Activated CD4-positive, alpha-beta T cell treated with anti-CD3 and anti-CD28 coated beads, Interleukin-2, amount 10 ng/mL, durations not matched to agents 7 days and 5 days (primary cell): ENCODE measurements at regions not wholly inside any gene's neighbourhood (a gene's known extent, or its start where the extent isn't known, plus 50 kb on each side); places are given as distances from the start of the nearest gene placed in this dataset.

ENCODE experiments used
- CTCF ChIA-PET: fragments of 350-600 bp; sonication (Branson Sonifier 250); formaldehyde crosslinking; loops from one replicate; lab custom pipeline; 2021; ENCODE audit warnings: antibody characterized with exemption; lab: Charles Lee
- POLR2A ChIA-PET: fragments of 350-600 bp; sonication (Branson Sonifier 250); formaldehyde crosslinking; loops from one replicate; lab custom pipeline; 2021; ENCODE audit warnings: antibody characterized with exemption; lab: Charles Lee
- DNase-seq: peaks from one replicate; pipeline ENCODE4 v3.0.0-alpha.2; 2020
- H3K27ac Mint-ChIP-seq: one replicate; pipeline ENCODE4 v1.8.0; 2021; ENCODE audit warnings: mild to moderate bottlenecking, moderate library complexity, mixed read lengths
- H3K27me3 Mint-ChIP-seq: one replicate; pipeline ENCODE4 v1.8.0; 2021; ENCODE audit warnings: mixed read lengths
- H3K36me3 Mint-ChIP-seq: one replicate; pipeline ENCODE4 v1.8.0; 2021; ENCODE audit warnings: low read depth, mixed read lengths
- H3K4me1 Mint-ChIP-seq: one replicate; pipeline ENCODE4 v1.8.0; 2021; ENCODE audit warnings: mixed read lengths
- H3K4me3 Mint-ChIP-seq: one replicate; pipeline ENCODE4 v1.8.0; 2021; ENCODE audit warnings: mild to moderate bottlenecking, moderate library complexity, mixed read lengths
- H3K9me3 Mint-ChIP-seq: one replicate; pipeline ENCODE4 v1.8.0; 2021; ENCODE audit warnings: mixed read lengths

GRCh38 chr7:47685712-47686376 lies 103.9 kb upstream of the TNS3 start:
- ChIA-PET CTCF (no interaction called here), POLR2A (no interaction called here)
- Mint-ChIP-seq H3K4me1 (no peaks in the 10 kb centered on the region), H3K27me3 (no peaks in the 10 kb centered on the region), H3K9me3 (no peaks in the 10 kb centered on the region), H3K27ac (no peak overlapping the region), H3K36me3 (no peaks in the 10 kb centered on the region), H3K4me3 (no peak overlapping the region)
- no peak for DNase-seq

- POLR2A ChIA-PET, result no interaction called here
- H3K9me3 Mint-ChIP-seq, result no peaks in the 10 kb centered on the region
- no peaks in the 10 kb centered on the region for H3K4me1 Mint-ChIP-seq
- H3K4me3 Mint-ChIP-seq, result no peak overlapping the region
- DNase-seq, result no peak
- CTCF ChIA-PET, result no interaction called here
- H3K27me3 Mint-ChIP-seq, result no peaks in the 10 kb centered on the region
- no peak overlapping the region for H3K27ac Mint-ChIP-seq
- H3K36me3 Mint-ChIP-seq, result no peaks in the 10 kb centered on the region
Observed at GRCh38 chr7:47685151-47685550, 103.2 kb upstream of the TNS3 start.

- ChIA-PET CTCF (no interaction called here), POLR2A (no interaction called here)
- H3K4me3 Mint-ChIP-seq, result no peak overlapping the region
- H3K27me3 Mint-ChIP-seq, result no peaks in the 10 kb centered on the region
- no peaks in the 10 kb centered on the region for H3K4me1 Mint-ChIP-seq
- H3K27ac Mint-ChIP-seq, result no peak overlapping the region
- H3K36me3 Mint-ChIP-seq, result no peaks in the 10 kb centered on the region
- no peak for DNase-seq
- H3K9me3 Mint-ChIP-seq, result no peaks in the 10 kb centered on the region
Observed at GRCh38 chr7:47684728-47685127, 102.8 kb upstream of the TNS3 start.

GRCh38 chr7:47683485-47683898 lies 101.6 kb upstream of the TNS3 start:
- Mint-ChIP-seq H3K4me1 (no peaks in the 10 kb centered on the region), H3K4me3 (no peak overlapping the region), H3K27me3 (no peaks in the 10 kb centered on the region), H3K36me3 (no peaks in the 10 kb centered on the region), H3K27ac (no peak overlapping the region), H3K9me3 (no peaks in the 10 kb centered on the region)
- no peak for DNase-seq
- ChIA-PET POLR2A (no interaction called here), CTCF (no interaction called here)

- Mint-ChIP-seq H3K9me3 (no peaks in the 10 kb centered on the region), H3K36me3 (no peaks in the 10 kb centered on the region), H3K4me1 (no peaks in the 10 kb centered on the region), H3K27me3 (no peaks in the 10 kb centered on the region), H3K4me3 (no peak overlapping the region), H3K27ac (no peak overlapping the region)
- ChIA-PET CTCF (no interaction called here), POLR2A (no interaction called here)
- no peak for DNase-seq
Observed at GRCh38 chr7:47682874-47683273, 101.0 kb upstream of the TNS3 start.

GRCh38 chr7:47681249-47681810 lies 99.4 kb upstream of the TNS3 start:
- no peaks in the 10 kb centered on the region for H3K4me1 Mint-ChIP-seq
- POLR2A ChIA-PET, result no interaction called here

GRCh38 chr7:47678641-47679380 lies 96.9 kb upstream of the TNS3 start:
- Mint-ChIP-seq H3K36me3 (no peaks in the 10 kb centered on the region), H3K9me3 (peaks cover 3% of the 10 kb centered on the region), H3K27me3 (no peaks in the 10 kb centered on the region), H3K4me1 (no peaks in the 10 kb centered on the region), H3K4me3 (no peak overlapping the region), H3K27ac (no peak overlapping the region)
- CTCF ChIA-PET, result no interaction called here
- POLR2A ChIA-PET, result no interaction called here
- no peak for DNase-seq

More at GRCh38 chr7:47681249-47681810, 99.4 kb upstream of the TNS3 start:
- no peaks in the 10 kb centered on the region for H3K36me3 Mint-ChIP-seq
- no peak for DNase-seq
- CTCF ChIA-PET, result no interaction called here
- no peak overlapping the region for H3K4me3 Mint-ChIP-seq
- H3K27me3 Mint-ChIP-seq, result no peaks in the 10 kb centered on the region
- H3K9me3 Mint-ChIP-seq, result peaks cover 3% of the 10 kb centered on the region
- no peak overlapping the region for H3K27ac Mint-ChIP-seq

GRCh38 chr7:47677664-47678063 lies 95.8 kb upstream of the TNS3 start:
- no peaks in the 10 kb centered on the region for H3K4me1 Mint-ChIP-seq
- H3K4me3 Mint-ChIP-seq, result no peak overlapping the region
- no peaks in the 10 kb centered on the region for H3K36me3 Mint-ChIP-seq
- ChIA-PET CTCF (no interaction called here), POLR2A (no interaction called here)
- H3K9me3 Mint-ChIP-seq, result peaks cover 3% of the 10 kb centered on the region
- no peak overlapping the region for H3K27ac Mint-ChIP-seq
- DNase-seq, result no peak
- H3K27me3 Mint-ChIP-seq, result no peaks in the 10 kb centered on the region

GRCh38 chr7:47677093-47677492 lies 95.2 kb upstream of the TNS3 start:
- no peak overlapping the region for H3K4me3 Mint-ChIP-seq
- CTCF ChIA-PET, result no interaction called here

GRCh38 chr7:47672977-47673381 lies 91.1 kb upstream of the TNS3 start:
- ChIA-PET CTCF (no interaction called here), POLR2A (no interaction called here)
- Mint-ChIP-seq H3K4me3 (no peak overlapping the region), H3K4me1 (no peaks in the 10 kb centered on the region), H3K27me3 (no peaks in the 10 kb centered on the region), H3K27ac (no peak overlapping the region), H3K9me3 (peaks cover 3% of the 10 kb centered on the region), H3K36me3 (no peaks in the 10 kb centered on the region)
- no peak for DNase-seq

More at GRCh38 chr7:47677093-47677492, 95.2 kb upstream of the TNS3 start:
- no peak for DNase-seq
- no peak overlapping the region for H3K27ac Mint-ChIP-seq
- no peaks in the 10 kb centered on the region for H3K27me3 Mint-ChIP-seq
- POLR2A ChIA-PET, result no interaction called here
- no peaks in the 10 kb centered on the region for H3K4me1 Mint-ChIP-seq
- peaks cover 3% of the 10 kb centered on the region for H3K9me3 Mint-ChIP-seq
- H3K36me3 Mint-ChIP-seq, result no peaks in the 10 kb centered on the region

- DNase-seq, result no peak
- ChIA-PET CTCF (no interaction called here), POLR2A (no interaction called here)
- Mint-ChIP-seq H3K4me1 (no peaks in the 10 kb centered on the region), H3K36me3 (no peaks in the 10 kb centered on the region), H3K27me3 (no peaks in the 10 kb centered on the region), H3K4me3 (no peak overlapping the region), H3K9me3 (peaks cover 2% of the 10 kb centered on the region), H3K27ac (no peak overlapping the region)
Observed at GRCh38 chr7:47672271-47672791, 90.4 kb upstream of the TNS3 start.

GRCh38 chr7:47671358-47671757 lies 89.4 kb upstream of the TNS3 start:
- ChIA-PET CTCF (no interaction called here), POLR2A (no interaction called here)
- H3K27ac Mint-ChIP-seq, result no peak overlapping the region
- no peak for DNase-seq
- no peaks in the 10 kb centered on the region for H3K36me3 Mint-ChIP-seq
- H3K4me3 Mint-ChIP-seq, result no peak overlapping the region
- no peaks in the 10 kb centered on the region for H3K27me3 Mint-ChIP-seq
- H3K9me3 Mint-ChIP-seq, result no peaks in the 10 kb centered on the region
- no peaks in the 10 kb centered on the region for H3K4me1 Mint-ChIP-seq

GRCh38 chr7:47670729-47671128 lies 88.8 kb upstream of the TNS3 start:
- ChIA-PET CTCF (no interaction called here), POLR2A (no interaction called here)
- Mint-ChIP-seq H3K9me3 (no peaks in the 10 kb centered on the region), H3K4me1 (no peaks in the 10 kb centered on the region), H3K4me3 (no peak overlapping the region), H3K27ac (no peak overlapping the region), H3K36me3 (no peaks in the 10 kb centered on the region), H3K27me3 (no peaks in the 10 kb centered on the region)
- DNase-seq, result no peak
